ENCODE measurements at regions not wholly inside any gene's neighbourhood (a gene's known extent, or its start where the extent isn't known, plus 50 kb on each side); places are given as distances from the start of the nearest gene placed in this dataset.
"Not testable (repeated sequence)": the region's sequence is repeated elsewhere in the genome, so short reads cannot be mapped to it uniquely, and the experiment has no call there.

- no peak for DNase-seq (ENCODE audit: low spot score)
These were observed 56.2 kb downstream of the TAF11L14 start for GRCh38 chr5:17690473-17690872.

GRCh38 chr5:17691762-17692161 is 57.5 kb downstream of the TAF11L14 start:
- DNase-seq (ENCODE audit: low spot score), result no peak

GRCh38 chr5:17694371-17694770 is 60.1 kb downstream of the TAF11L14 start:
- DNase-seq (ENCODE audit: low spot score), result no peak

- DNase-seq (ENCODE audit: low spot score), result no peak
These were observed 60.7 kb downstream of the TAF11L14 start for GRCh38 chr5:17694914-17695313.

GRCh38 chr5:17696627-17697026 is 62.4 kb downstream of the TAF11L14 start:
- no peak for DNase-seq (ENCODE audit: low spot score)

- DNase-seq (ENCODE audit: low spot score), result no peak
These were observed 63.4 kb downstream of the TAF11L14 start for GRCh38 chr5:17697671-17698070.

GRCh38 chr5:17709011-17709710 is 74.9 kb downstream of the TAF11L14 start:
- no peak for DNase-seq (ENCODE audit: low spot score)

GRCh38 chr5:17713301-17713700 is 79.0 kb downstream of the TAF11L14 start:
- DNase-seq (ENCODE audit: low spot score), result no peak

GRCh38 chr5:17714186-17714585 is 79.9 kb downstream of the TAF11L14 start:
- DNase-seq (ENCODE audit: low spot score), result no peak

GRCh38 chr5:17719592-17719991 is 85.3 kb downstream of the TAF11L14 start:
- no peak for DNase-seq (ENCODE audit: low spot score)

GRCh38 chr5:17720071-17720470 is 85.8 kb downstream of the TAF11L14 start:
- DNase-seq (ENCODE audit: low spot score), result no peak

- no peak for DNase-seq (ENCODE audit: low spot score)
These were observed 89.6 kb downstream of the TAF11L14 start for GRCh38 chr5:17723876-17724275.

GRCh38 chr5:17727098-17727497 is 92.8 kb downstream of the TAF11L14 start:
- DNase-seq (ENCODE audit: low spot score), result no peak

GRCh38 chr5:17730421-17730820 is 96.2 kb downstream of the TAF11L14 start:
- DNase-seq (ENCODE audit: low spot score), result no peak

GRCh38 chr5:17732351-17732923 is 98.2 kb downstream of the TAF11L14 start:
- DNase-seq (ENCODE audit: low spot score), result no peak

- DNase-seq (ENCODE audit: low spot score), result no peak
These were observed 99.8 kb downstream of the TAF11L14 start for GRCh38 chr5:17734011-17734410.

GRCh38 chr5:17735761-17736160 is 101.5 kb downstream of the TAF11L14 start:
- no peak for DNase-seq (ENCODE audit: low spot score)

GRCh38 chr5:17737092-17737491 is 102.8 kb downstream of the TAF11L14 start:
- DNase-seq (ENCODE audit: low spot score), result no peak

GRCh38 chr5:17738446-17738845 is 104.2 kb downstream of the TAF11L14 start:
- DNase-seq (ENCODE audit: low spot score), result no peak

- no peak for DNase-seq (ENCODE audit: low spot score)
These were observed 109.5 kb downstream of the TAF11L14 start for GRCh38 chr5:17743580-17744435.

GRCh38 chr5:17748201-17748600 is 113.9 kb downstream of the TAF11L14 start:
- no peak for DNase-seq (ENCODE audit: low spot score)

- no peak for DNase-seq (ENCODE audit: low spot score)
These were observed 114.7 kb downstream of the TAF11L14 start for GRCh38 chr5:17748941-17749340.

- DNase-seq (ENCODE audit: low spot score), result not testable (repeated sequence)
These were observed 121.1 kb downstream of the TAF11L14 start for GRCh38 chr5:17755406-17755805.
